K562 (cell line): ENCODE measurements at regions not wholly inside any gene's neighbourhood (a gene's known extent, or its start where the extent isn't known, plus 50 kb on each side); places are given as distances from the start of the nearest gene placed in this dataset.

Source experiments
- ATAC-seq: fragments of 200-7000 bp; cut with Tn5 transposase; 3 replicates; pipeline ENCODE4 v1.9.1; 2020; ENCODE audit warnings: moderate library complexity
- BruUV-seq: library from RNA; stranded (reverse); fragments of 400-500 nt; replicated peaks from 2 replicates; lab custom pipeline; 2021; lab: Mats Ljungman, UMichigan
- CTCF ChIA-PET: fragments of 300-600 bp; formaldehyde crosslinking; extraction: SDS; loops from one replicate; lab custom pipeline; 2021; ENCODE audit warnings: low intra/inter-chr PET ratio; lab: Yijun Ruan, JAX
- POLR2A ChIA-PET: fragments of 300-600, 350-650 bp; sonication (Branson Sonifier 250); formaldehyde crosslinking; extraction: SDS; loops from one replicate; lab custom pipeline; 2021; ENCODE audit warnings: antibody characterized with exemption, inconsistent platforms; lab: Yijun Ruan, JAX
- DNase-seq, 4 experiments: peaks; one replicate each; pipeline versions ENCODE4 v3.0.0 to v3.0.0-alpha.2; 2011 to 2018; ENCODE audit warnings: low spot score in 3 of 4, mixed read lengths in 3 of 4; ENCODE audit errors: extremely low read depth in 1 of 4
- FAIRE-seq: peaks from 2 replicates; lab custom pipeline; 2011; peaks lifted over from hg19 to GRCh38; lab: Jason Lieb, UNC
- H2AFZ ChIP-seq: 2 replicates; pipeline ENCODE4 v1.6.0; 2011; ENCODE audit warnings: low read depth, low read length, control low read depth, inconsistent platforms
- H3K27ac ChIP-seq: fragments of 200-600 bp; 3 replicates; pipeline ENCODE4 v1.8.0; 2011; ENCODE audit warnings: low read depth, mild to moderate bottlenecking, control low read depth, inconsistent platforms, low read length, moderate library complexity, mixed read lengths; ENCODE audit errors: extremely low read depth
- H3K27me3 ChIP-seq, 2 experiments: fragments of 300-600 bp in 1 of 2; 2 replicates in 1 of 2; 3 replicates in 1 of 2; pipeline versions ENCODE4 v1.6.0 to v1.8.0; 2011; ENCODE audit warnings: inconsistent platforms in 2 of 2, low read length in 2 of 2, mild to moderate bottlenecking in 1 of 2, mixed read lengths in 1 of 2, moderate library complexity in 1 of 2; ENCODE audit not compliant: control insufficient read depth in 2 of 2, insufficient read depth in 2 of 2
- H3K36me3 ChIP-seq: fragments of 300-600 bp; 3 replicates; pipeline ENCODE4 v1.8.0; 2011; ENCODE audit warnings: mild to moderate bottlenecking, low read length, inconsistent platforms; ENCODE audit not compliant: control insufficient read depth, insufficient read depth
- H3K4me1 ChIP-seq, 2 experiments: fragments of 200-600 bp in 1 of 2; replicated peaks in 1 of 2; 2 replicates in 1 of 2; 3 replicates in 1 of 2; pipeline versions ENCODE4 v1.5.1 to v1.8.0; 2011; ENCODE audit warnings: inconsistent platforms in 2 of 2, low read length in 2 of 2, mild to moderate bottlenecking in 1 of 2, mixed read lengths in 1 of 2, moderate library complexity in 1 of 2; ENCODE audit not compliant: control insufficient read depth in 2 of 2, insufficient read depth in 2 of 2
- H3K4me2 ChIP-seq: 2 replicates; pipeline ENCODE4 v1.6.1; 2011; ENCODE audit warnings: low read length, control low read depth, inconsistent platforms, mixed read lengths; ENCODE audit not compliant: insufficient read depth
- H3K4me3 ChIP-seq: fragments of 200-600 bp; sonication (generic), shearing (Covaris generic); 2 replicates; pipeline ENCODE4 v1.5.1; 2016; ENCODE audit warnings: control low read depth, inconsistent platforms
- H3K79me2 ChIP-seq: fragments of 200-600 bp; 3 replicates; pipeline ENCODE4 v1.8.0; 2011; ENCODE audit warnings: low read length, inconsistent platforms; ENCODE audit not compliant: control insufficient read depth, insufficient read depth
- H3K9ac ChIP-seq, 2 experiments: 2 replicates each; pipeline versions ENCODE4 v1.6.0 to v1.6.1; 2011; ENCODE audit warnings: low read depth in 2 of 2, low read length in 2 of 2, control low read depth in 1 of 2, inconsistent platforms in 1 of 2, mild to moderate bottlenecking in 1 of 2, mixed read lengths in 1 of 2; ENCODE audit not compliant: insufficient read depth in 1 of 2
- H3K9me1 ChIP-seq: one replicate; pipeline ENCODE4 v1.6.0; 2011; ENCODE audit warnings: inconsistent platforms, mild to moderate bottlenecking, low read length, moderate library complexity; ENCODE audit not compliant: control insufficient read depth, insufficient read depth
- H3K9me3 ChIP-seq: replicated peaks from 2 replicates; pipeline ENCODE4 v1.5.1; 2011; ENCODE audit warnings: low read depth, low read length, inconsistent platforms; ENCODE audit not compliant: control insufficient read depth, insufficient read depth
- H4K20me1 ChIP-seq: replicated peaks from 2 replicates; pipeline ENCODE4 v1.6.1; 2011; ENCODE audit warnings: low read length, inconsistent platforms, mixed read lengths; ENCODE audit not compliant: control insufficient read depth, insufficient read depth
- CHD2 ChIP-seq: IDR thresholded peaks from 2 replicates; pipeline ENCODE4 v1.6.1; 2011; ENCODE audit warnings: low read depth, low read length
- CHD4 ChIP-seq: fragments of 200-600 bp; sonication (generic); IDR thresholded peaks from 3 replicates; pipeline ENCODE4 v1.6.1; 2012; ENCODE audit warnings: low read depth, mild to moderate bottlenecking, mixed read lengths, low read length, inconsistent platforms; ENCODE audit not compliant: insufficient read depth, insufficient replicate concordance, poor library complexity, severe bottlenecking
- ERF ChIP-seq: fragments of 450-650 bp; formaldehyde crosslinking; IDR thresholded peaks from 2 replicates; pipeline ENCODE4 v1.4.0; 2020; ENCODE audit warnings: mild to moderate bottlenecking, mixed read lengths
- GABPB1 ChIP-seq: sonication (generic); formaldehyde crosslinking; IDR thresholded peaks from 2 replicates; pipeline ENCODE4 v1.8.0; 2022; ENCODE audit warnings: mild to moderate bottlenecking, missing genetic modification reagents
- HDGF ChIP-seq: fragments of 450-650 bp; IDR thresholded peaks from 2 replicates; pipeline ENCODE4 v1.6.1; 2016
- KAT7 ChIP-seq: sonication (generic); formaldehyde crosslinking; IDR thresholded peaks from 2 replicates; pipeline ENCODE4 v1.8.0; 2022; ENCODE audit warnings: missing genetic modification reagents, mild to moderate bottlenecking, borderline replicate concordance
- PHF21A ChIP-seq: fragments of 450-650 bp; IDR thresholded peaks from 2 replicates; pipeline ENCODE4 v1.6.1; 2017; ENCODE audit warnings: low read depth, borderline replicate concordance
- PHTF2 ChIP-seq: fragments of 250-450 bp; sonication (Bioruptor Pico); IDR thresholded peaks from 2 replicates; pipeline ENCODE4 v1.5.0; 2021; ENCODE audit warnings: mild to moderate bottlenecking
- PTRF ChIP-seq: fragments of 450-650 bp; IDR thresholded peaks from 2 replicates; pipeline ENCODE4 v1.6.1; 2016; ENCODE audit warnings: mild to moderate bottlenecking, missing genetic modification characterization, missing compliant biosample characterization
- SMARCE1 ChIP-seq: fragments of 450-650 bp; IDR thresholded peaks from 2 replicates; pipeline ENCODE4 v1.7.1; 2016; ENCODE audit warnings: mild to moderate bottlenecking
- TCFL5 ChIP-seq: fragments of 250-450 bp; sonication (Bioruptor Pico); conservative IDR thresholded peaks from 2 replicates; pipeline ENCODE4 v1.6.1; 2021; ENCODE audit warnings: mild to moderate bottlenecking, moderate library complexity, matching md5 sums
- ZNF518B ChIP-seq: fragments of 250-450 bp; sonication (Bioruptor Pico); IDR thresholded peaks from 2 replicates; pipeline ENCODE4 v1.5.0; 2021; ENCODE audit warnings: mild to moderate bottlenecking, moderate library complexity
- ZNF740 ChIP-seq, 3 experiments: fragments of 200-800 bp in 1 of 3; sonication (Bioruptor generic) in 1 of 3; sonication (generic) in 1 of 3; formaldehyde crosslinking in 1 of 3; IDR thresholded peaks; 2 replicates each; pipeline versions ENCODE4 v1.6.1 to v1.8.0; 2016 to 2022; ENCODE audit warnings: mild to moderate bottlenecking in 2 of 3, missing compliant biosample characterization in 2 of 3, missing genetic modification characterization in 2 of 3, missing genetic modification reagents in 1 of 3
- WGBS: fragments of 100-300 bp; shearing (Covaris generic); methylation state at CpG from one replicate; pipeline ENCODE4 v1.1.6; 2016; ENCODE audit warnings: low coverage, mixed read lengths; ENCODE audit not compliant: insufficient coverage; ENCODE audit errors: missing lambda C conversion rate; 5-methylcytosine and 5-hydroxymethylcytosine counted together
- in situ Hi-C: fragments of 300-500 bp; cut with MboI; formaldehyde crosslinking; loops from 4 replicates; pipeline ENCODE4 v1.15.0; 2018; ENCODE audit warnings: inconsistent platforms, mixed read lengths
- intact Hi-C: fragments of 100-400 bp; cut with micrococcal nuclease; formaldehyde crosslinking; loops from 2 replicates; pipeline ENCODE4 v1.14.2; 2022

GRCh38 chr7:41313171-41313570, 389.7 kb downstream of the INHBA start:
- no peak for FAIRE-seq
- intact Hi-C loops, result no loop called here
- in situ Hi-C loops, result no loop called here
- no peaks in the 10 kb centered on the region for H3K4me1 ChIP-seq
- TF ChIP-seq CHD2 (no peak), CHD4 (no peak), HDGF (no peak), PTRF (tag) (no peak), PHTF2 (no peak), ZNF740 (CRISPR knock-in tag; IDR thresholded peaks at IDR 0.05) (no peak), ZNF740 (tag; IDR thresholded peaks at IDR 0.05) (no peak), SMARCE1 (no peak), TCFL5 (CRISPR knock-in tag) (no peak), KAT7 (no peak), GABPB1 (CRISPR knock-in tag) (no peak), PHF21A (no peak), ZNF518B (CRISPR knock-in tag) (no peak), ERF (CRISPR knock-in tag) (no peak)
- TF ChIP-seq, all 486 proteins: peak for 0
- H3K36me3 ChIP-seq, result no peaks in the 10 kb centered on the region
- no peak overlapping the region for H3K4me2 ChIP-seq
- ChIA-PET CTCF (no interaction called here), POLR2A (no interaction called here)
- H3K27me3 ChIP-seq, result no peaks in the 10 kb centered on the region
- no peaks in the 10 kb centered on the region for H4K20me1 ChIP-seq
- DNase-seq (no peak), ATAC-seq (no peak)
- H3K9me1 ChIP-seq, result no peaks in the 10 kb centered on the region
- no peak overlapping the region for H3K27ac ChIP-seq
- H3K9me3 ChIP-seq, result no peaks in the 10 kb centered on the region
- 0% methylated on average over 1 of the region's 1 CpG for WGBS
- no peak overlapping the region for H3K4me3 ChIP-seq
- no TSS peak for BruUV-seq
- no peak overlapping the region for H3K9ac ChIP-seq
- H2AFZ ChIP-seq, result no peak overlapping the region
- no peaks in the 10 kb centered on the region for H3K79me2 ChIP-seq
